Smooth muscle cell (in vitro differentiated cells): ENCODE measurements at regions not wholly inside any gene's neighbourhood (a gene's known extent, or its start where the extent isn't known, plus 50 kb on each side); places are given as distances from the start of the nearest gene placed in this dataset.
"Not testable (repeated sequence)": the region's sequence is repeated elsewhere in the genome, so short reads cannot be mapped to it uniquely, and the experiment has no call there.

ENCODE experiments used
- DNase-seq: peaks from one replicate; lab custom pipeline; 2025; ENCODE audit not compliant: unreplicated experiment; lab: John Stamatoyannopoulos, UW
- H2AFZ ChIP-seq: fragments of 200-600 bp; sonication (generic); 2 replicates; pipeline ENCODE4 v1.6.0; 2016; ENCODE audit warnings: antibody characterized with exemption, low read depth, mild to moderate bottlenecking
- H3F3A ChIP-seq: fragments of 200-600 bp; sonication (generic); 2 replicates; pipeline ENCODE4 v1.6.0; 2017; ENCODE audit warnings: antibody characterized with exemption, low read depth
- H3K27ac ChIP-seq: fragments of 200-600 bp; sonication (generic); 2 replicates; pipeline ENCODE4 v1.5.1; 2016; ENCODE audit warnings: low read depth, mild to moderate bottlenecking
- H3K27me3 ChIP-seq: fragments of 200-600 bp; sonication (generic); 2 replicates; pipeline ENCODE4 v1.6.1; 2016; ENCODE audit warnings: low read depth, mild to moderate bottlenecking
- H3K36me3 ChIP-seq: fragments of 200-600 bp; sonication (generic); 2 replicates; pipeline ENCODE4 v1.5.1; 2016; ENCODE audit warnings: low read depth
- H3K4me1 ChIP-seq: fragments of 200-600 bp; sonication (generic); 2 replicates; pipeline ENCODE4 v1.5.1; 2016; ENCODE audit warnings: low read depth
- H3K4me2 ChIP-seq: fragments of 200-600 bp; sonication (generic); 2 replicates; pipeline ENCODE4 v1.6.0; 2016; ENCODE audit warnings: mild to moderate bottlenecking
- H3K4me3 ChIP-seq: fragments of 200-600 bp; sonication (generic); 2 replicates; pipeline ENCODE4 v1.5.1; 2016; ENCODE audit warnings: mild to moderate bottlenecking
- H3K79me2 ChIP-seq: fragments of 200-600 bp; sonication (generic); 2 replicates; pipeline ENCODE4 v1.6.0; 2016; ENCODE audit warnings: low read depth, mild to moderate bottlenecking
- H3K9ac ChIP-seq: fragments of 200-600 bp; sonication (generic); 2 replicates; pipeline ENCODE4 v1.6.0; 2016; ENCODE audit warnings: low read depth
- H3K9me3 ChIP-seq: fragments of 200-600 bp; sonication (generic); replicated peaks from 2 replicates; pipeline ENCODE4 v1.5.1; 2016; ENCODE audit warnings: low read depth
- H4K20me1 ChIP-seq: fragments of 200-600 bp; sonication (generic); 2 replicates; pipeline ENCODE4 v1.6.0; 2016; ENCODE audit warnings: low read depth
- WGBS: methylation state at CpG from one replicate; pipeline ENCODE4 v1.1.7; 2016; ENCODE audit warnings: low lambda C conversion rate; 5-methylcytosine and 5-hydroxymethylcytosine counted together
- TF ChIP-seq, protein P1 (sequence below): fragments of 200-600 bp; sonication (generic); IDR thresholded peaks from 2 replicates; pipeline ENCODE4 v1.5.1; 2017; ENCODE audit warnings: borderline replicate concordance, mild to moderate bottlenecking, antibody characterized with exemption; ENCODE audit not compliant: insufficient read depth, poor library complexity, severe bottlenecking

GRCh38 chr6:85049282-85049681 lies 284.9 kb upstream of the TBX18 start:
- TF ChIP-seq, protein P1, sequence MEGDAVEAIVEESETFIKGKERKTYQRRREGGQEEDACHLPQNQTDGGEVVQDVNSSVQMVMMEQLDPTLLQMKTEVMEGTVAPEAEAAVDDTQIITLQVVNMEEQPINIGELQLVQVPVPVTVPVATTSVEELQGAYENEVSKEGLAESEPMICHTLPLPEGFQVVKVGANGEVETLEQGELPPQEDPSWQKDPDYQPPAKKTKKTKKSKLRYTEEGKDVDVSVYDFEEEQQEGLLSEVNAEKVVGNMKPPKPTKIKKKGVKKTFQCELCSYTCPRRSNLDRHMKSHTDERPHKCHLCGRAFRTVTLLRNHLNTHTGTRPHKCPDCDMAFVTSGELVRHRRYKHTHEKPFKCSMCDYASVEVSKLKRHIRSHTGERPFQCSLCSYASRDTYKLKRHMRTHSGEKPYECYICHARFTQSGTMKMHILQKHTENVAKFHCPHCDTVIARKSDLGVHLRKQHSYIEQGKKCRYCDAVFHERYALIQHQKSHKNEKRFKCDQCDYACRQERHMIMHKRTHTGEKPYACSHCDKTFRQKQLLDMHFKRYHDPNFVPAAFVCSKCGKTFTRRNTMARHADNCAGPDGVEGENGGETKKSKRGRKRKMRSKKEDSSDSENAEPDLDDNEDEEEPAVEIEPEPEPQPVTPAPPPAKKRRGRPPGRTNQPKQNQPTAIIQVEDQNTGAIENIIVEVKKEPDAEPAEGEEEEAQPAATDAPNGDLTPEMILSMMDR = no peak
- Histone ChIP-seq H3K79me2 (no peaks in the 10 kb centered on the region), H3K9ac (no peak overlapping the region), H3K27ac (no peak overlapping the region), H3K9me3 (no peaks in the 10 kb centered on the region), H3K36me3 (no peaks in the 10 kb centered on the region), H4K20me1 (no peaks in the 10 kb centered on the region), H3K4me1 (no peaks in the 10 kb centered on the region), H3K27me3 (no peaks in the 10 kb centered on the region), H3K4me3 (no peak overlapping the region), H2AFZ (no peak overlapping the region), H3F3A (no peaks in the 10 kb centered on the region), H3K4me2 (no peak overlapping the region)
- 98% methylated on average over 2 of the region's 2 CpGs for WGBS
- DNase-seq = no peak

DNA sequence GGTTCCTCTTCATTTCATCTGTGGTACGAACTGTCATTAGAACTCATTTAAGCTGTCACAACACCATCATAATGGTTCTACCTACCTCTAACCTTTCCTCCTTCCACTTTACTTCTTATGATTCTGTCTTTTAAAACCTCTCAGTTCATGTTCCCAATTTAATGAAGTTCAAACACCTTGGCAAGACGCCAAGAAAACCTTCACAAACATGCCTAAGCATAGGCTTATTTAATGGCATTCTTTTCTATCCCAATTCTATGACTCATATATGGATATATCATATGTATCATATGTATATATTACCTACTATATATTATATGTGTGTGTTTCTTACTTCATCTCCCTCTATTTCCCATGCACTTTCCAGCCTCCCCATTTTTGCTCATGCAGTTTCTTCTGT lies 283.4 kb upstream of the TBX18 start:
- no peak for DNase-seq
- Histone ChIP-seq H3K9ac (no peak overlapping the region), H2AFZ (no peak overlapping the region), H3K36me3 (no peaks in the 10 kb centered on the region), H3F3A (no peaks in the 10 kb centered on the region), H3K27ac (no peak overlapping the region), H3K27me3 (no peaks in the 10 kb centered on the region), H3K4me1 (no peaks in the 10 kb centered on the region), H3K4me2 (no peak overlapping the region), H3K9me3 (no peaks in the 10 kb centered on the region), H4K20me1 (no peaks in the 10 kb centered on the region), H3K79me2 (no peaks in the 10 kb centered on the region), H3K4me3 (no peak overlapping the region)
- TF ChIP-seq, protein P1 = no peak
- WGBS = 85% methylated on average over 2 of the region's 2 CpGs

- H4K20me1 ChIP-seq, H3K4me2 ChIP-seq, H3K27me3 ChIP-seq, H3F3A ChIP-seq, H3K4me1 ChIP-seq, H3K9me3 ChIP-seq, H3K9ac ChIP-seq, H2AFZ ChIP-seq, H3K79me2 ChIP-seq, H3K4me3 ChIP-seq, H3K36me3 ChIP-seq, DNase-seq, H3K27ac ChIP-seq: not testable (repeated sequence)
- 100% methylated on average over 1 of the region's 1 CpG for WGBS
Observed at GRCh38 chr6:85045767-85046166, 281.4 kb upstream of the TBX18 start.

- DNase-seq = no peak
- no peaks in the 10 kb centered on the region for H3K79me2 ChIP-seq
- H4K20me1 ChIP-seq = no peaks in the 10 kb centered on the region
- no peaks in the 10 kb centered on the region for H3K4me1 ChIP-seq
- H3K9ac ChIP-seq = no peak overlapping the region
- H3K27ac ChIP-seq = no peak overlapping the region
- H3F3A ChIP-seq = no peaks in the 10 kb centered on the region
- no peak overlapping the region for H2AFZ ChIP-seq
- TF ChIP-seq, protein P1 = no peak
- no peaks in the 10 kb centered on the region for H3K27me3 ChIP-seq
- no peak overlapping the region for H3K4me3 ChIP-seq
- 82% methylated on average over 2 of the region's 2 CpGs for WGBS
- H3K9me3 ChIP-seq = no peaks in the 10 kb centered on the region
- H3K36me3 ChIP-seq = no peaks in the 10 kb centered on the region
- no peak overlapping the region for H3K4me2 ChIP-seq
Observed at GRCh38 chr6:85044361-85044760, 280.0 kb upstream of the TBX18 start.
